ENCODE measurements at regions not wholly inside any gene's neighbourhood (a gene's known extent, or its start where the extent isn't known, plus 50 kb on each side); places are given as distances from the start of the nearest gene placed in this dataset.

- DNase-seq = no peak
These were observed 49.9 kb upstream of the AFF3 start for GRCh38 chr2:100192300-100192699.

Data from NCI-H526 treated with DMSO at 0.1 percent for 48 hours (cell line).